HepG2 (cell line): ENCODE measurements at regions not wholly inside any gene's neighbourhood (a gene's known extent, or its start where the extent isn't known, plus 50 kb on each side); places are given as distances from the start of the nearest gene placed in this dataset.

ENCODE experiments used
- ATAC-seq: fragments of 200-7000 bp; cut with Tn5 transposase; 3 replicates; pipeline ENCODE4 v1.9.1; 2020; ENCODE audit warnings: mild to moderate bottlenecking, moderate library complexity
- BruUV-seq: library from RNA; stranded (reverse); fragments of 400-500 nt; replicated peaks from 2 replicates; lab custom pipeline; 2021; lab: Mats Ljungman, UMichigan
- CTCF ChIA-PET: fragments of 300-600 bp; formaldehyde crosslinking; extraction: SDS; loops from one replicate; lab custom pipeline; 2021; ENCODE audit warnings: low total read pairs, inconsistent platforms, low intra/inter-chr PET ratio; lab: Yijun Ruan, JAX
- POLR2A ChIA-PET: fragments of 350-600 bp; sonication (Branson Sonifier 250); formaldehyde crosslinking; loops from one replicate; lab custom pipeline; 2020; ENCODE audit warnings: antibody characterized with exemption, inconsistent platforms; lab: Yijun Ruan, JAX
- DNase-seq: peaks from one replicate; pipeline ENCODE4 v3.0.0-alpha.2; 2015; ENCODE audit warnings: low spot score
- FAIRE-seq: peaks from 3 replicates; lab custom pipeline; 2011; peaks lifted over from hg19 to GRCh38; lab: Jason Lieb, UNC
- H2AFZ ChIP-seq: one replicate; pipeline ENCODE4 v1.6.1; 2011; ENCODE audit warnings: low read length, inconsistent platforms
- H3K27ac ChIP-seq: fragments of 300-600 bp; 3 replicates; pipeline ENCODE4 v1.8.0; 2011; ENCODE audit warnings: mixed run types, mild to moderate bottlenecking, mixed read lengths, low read length, inconsistent platforms; ENCODE audit not compliant: insufficient read depth; ENCODE audit errors: extremely low read length
- H3K27me3 ChIP-seq, 2 experiments: fragments of 200-600 bp in 1 of 2; 2 replicates in 1 of 2; 3 replicates in 1 of 2; pipeline versions ENCODE4 v1.6.0 to v1.8.0; 2011; ENCODE audit warnings: low read length in 2 of 2, mild to moderate bottlenecking in 2 of 2, moderate library complexity in 2 of 2, inconsistent platforms in 1 of 2; ENCODE audit not compliant: insufficient read depth in 2 of 2, control insufficient read depth in 1 of 2
- H3K36me3 ChIP-seq, 2 experiments: fragments of 200-600 bp in 1 of 2; replicated peaks in 1 of 2; 2 replicates in 1 of 2; 3 replicates in 1 of 2; pipeline versions ENCODE4 v1.5.1 to v1.8.0; 2011; ENCODE audit warnings: low read length in 2 of 2, inconsistent platforms in 1 of 2; ENCODE audit not compliant: insufficient read depth in 2 of 2, control insufficient read depth in 1 of 2
- H3K4me1 ChIP-seq: 2 replicates; pipeline ENCODE4 v1.5.1; 2012; ENCODE audit warnings: low read length, inconsistent platforms; ENCODE audit not compliant: insufficient read depth
- H3K4me2 ChIP-seq: 2 replicates; pipeline ENCODE4 v1.6.0; 2011; ENCODE audit warnings: low read depth, low read length, inconsistent platforms
- H3K4me3 ChIP-seq, 3 experiments: fragments of 200-600 bp in 1 of 3; sonication (generic), shearing (Covaris generic) in 1 of 3; replicated peaks in 1 of 3; 2 replicates each; pipeline ENCODE4 v1.5.1; 2011 to 2016; ENCODE audit warnings: low read length in 3 of 3, inconsistent platforms in 2 of 3, low read depth in 2 of 3, mild to moderate bottlenecking in 2 of 3, control low read depth in 1 of 3, mixed read lengths in 1 of 3; ENCODE audit not compliant: insufficient read depth in 1 of 3
- H3K79me2 ChIP-seq: one replicate; pipeline ENCODE4 v1.6.1; 2011; ENCODE audit warnings: low read length, inconsistent platforms; ENCODE audit not compliant: insufficient read depth
- H3K9ac ChIP-seq: 2 replicates; pipeline ENCODE4 v1.6.0; 2011; ENCODE audit warnings: mild to moderate bottlenecking, low read depth, low read length, inconsistent platforms; ENCODE audit not compliant: insufficient read depth
- H3K9me3 ChIP-seq: 2 replicates; pipeline ENCODE4 v1.5.1; 2012; ENCODE audit warnings: mild to moderate bottlenecking, low read length
- H4K20me1 ChIP-seq: 2 replicates; pipeline ENCODE4 v1.6.0; 2011; ENCODE audit warnings: inconsistent platforms, mild to moderate bottlenecking, low read length, moderate library complexity; ENCODE audit not compliant: insufficient read depth
- CC2D1A ChIP-seq: sonication (generic); formaldehyde crosslinking; IDR thresholded peaks from 2 replicates; pipeline ENCODE4 v1.8.1; 2023; ENCODE audit warnings: mild to moderate bottlenecking, missing genetic modification reagents
- E2F1 ChIP-seq: sonication (generic); formaldehyde crosslinking; IDR thresholded peaks from 2 replicates; pipeline ENCODE4 v1.5.0; 2020; ENCODE audit warnings: missing genetic modification reagents
- GLI4 ChIP-seq: sonication (generic); formaldehyde crosslinking; IDR thresholded peaks from 2 replicates; pipeline ENCODE4 v1.5.1; 2020; ENCODE audit warnings: missing genetic modification reagents, mild to moderate bottlenecking, moderate library complexity, borderline replicate concordance
- KLF12 ChIP-seq: sonication (generic); formaldehyde crosslinking; IDR thresholded peaks from 2 replicates; pipeline ENCODE4 v1.4.0; 2020; ENCODE audit warnings: missing genetic modification reagents, borderline replicate concordance
- KMT2B ChIP-seq: IDR thresholded peaks from 2 replicates; pipeline ENCODE4 v1.6.1; 2016; ENCODE audit warnings: missing genetic modification reagents, missing compliant biosample characterization
- REXO4 ChIP-seq: sonication (generic); formaldehyde crosslinking; IDR thresholded peaks from 2 replicates; pipeline ENCODE4 v1.8.0; 2022; ENCODE audit warnings: missing genetic modification reagents, mild to moderate bottlenecking, borderline replicate concordance
- SMC3 ChIP-seq: IDR thresholded peaks from 2 replicates; pipeline ENCODE4 v1.6.1; 2011; ENCODE audit warnings: low read length, improper control_type of control experiment
- SP4 ChIP-seq: sonication (generic); formaldehyde crosslinking; IDR thresholded peaks from 2 replicates; pipeline ENCODE4 v1.8.1; 2023; ENCODE audit warnings: mild to moderate bottlenecking, missing genetic modification reagents
- THYN1 ChIP-seq: sonication (generic); formaldehyde crosslinking; IDR thresholded peaks from 2 replicates; pipeline ENCODE4 v1.8.1; 2023; ENCODE audit warnings: low read depth, mild to moderate bottlenecking, moderate library complexity, missing genetic modification reagents, borderline replicate concordance
- ZFP91 ChIP-seq: sonication (generic); formaldehyde crosslinking; IDR thresholded peaks from 2 replicates; pipeline ENCODE4 v1.9.0; 2022; ENCODE audit warnings: missing genetic modification reagents, mild to moderate bottlenecking, borderline replicate concordance
- ZNF318 ChIP-seq: sonication (generic); formaldehyde crosslinking; IDR thresholded peaks from 2 replicates; pipeline ENCODE4 v1.4.0; 2020; ENCODE audit warnings: mild to moderate bottlenecking, missing genetic modification reagents
- ZNF670 ChIP-seq: sonication (generic); formaldehyde crosslinking; IDR thresholded peaks from 2 replicates; pipeline ENCODE4 v1.8.0; 2022; ENCODE audit warnings: mild to moderate bottlenecking, missing genetic modification reagents, borderline replicate concordance
- ZNF678 ChIP-seq: sonication (generic); formaldehyde crosslinking; IDR thresholded peaks from 2 replicates; pipeline ENCODE4 v1.4.0; 2020; ENCODE audit warnings: mild to moderate bottlenecking, missing genetic modification reagents
- ZNF7 ChIP-seq: IDR thresholded peaks from 2 replicates; pipeline ENCODE4 v1.6.1; 2016; ENCODE audit warnings: missing biosample characterization, missing genetic modification reagents
- ZNF720 ChIP-seq: sonication (generic); formaldehyde crosslinking; IDR thresholded peaks from 2 replicates; pipeline ENCODE4 v1.4.0; 2020; ENCODE audit warnings: missing genetic modification reagents
- in situ Hi-C: cut with HindIII; loops from 2 replicates; pipeline ENCODE4 v1.10.0; 2017; ENCODE audit warnings: low pct_unique_long_range_greater_than_20kb; ENCODE audit not compliant: extremely low pct_ligation_motif_present
- intact Hi-C: fragments of 100-400 bp; cut with micrococcal nuclease; formaldehyde crosslinking; loops from one replicate; pipeline ENCODE4 v1.10.0; 2022; ENCODE audit not compliant: unreplicated experiment

- in situ Hi-C loops: no loop called here
- Histone ChIP-seq H3K4me1 (no peaks in the 10 kb centered on the region), H3K9ac (no peak overlapping the region), H3K79me2 (no peaks in the 10 kb centered on the region), H3K36me3 (no peaks in the 10 kb centered on the region), H3K27me3 (no peaks in the 10 kb centered on the region), H2AFZ (no peak overlapping the region), H3K27ac (no peak overlapping the region), H3K4me2 (no peak overlapping the region), H4K20me1 (no peaks in the 10 kb centered on the region), H3K4me3 (no peak overlapping the region), H3K9me3 (peaks cover 18% of the 10 kb centered on the region)
- POLR2A ChIA-PET: no interaction called here
- no peak for DNase-seq
- FAIRE-seq: no peak
- CTCF ChIA-PET: no interaction called here
- BruUV-seq: no TSS peak
- intact Hi-C loops: no loop called here
- ATAC-seq: no peak
- TF ChIP-seq ZNF670 (CRISPR knock-in tag): no peak
- TF ChIP-seq SMC3: no peak
- no peak for TF ChIP-seq GLI4 (CRISPR knock-in tag)
- TF ChIP-seq KMT2B (CRISPR knock-in tag): no peak
- no peak for TF ChIP-seq REXO4
- no peak for TF ChIP-seq KLF12 (CRISPR knock-in tag)
- TF ChIP-seq E2F1 (CRISPR knock-in tag): no peak
- TF ChIP-seq ZNF318: no peak
- no peak for TF ChIP-seq CC2D1A (CRISPR knock-in tag)
- TF ChIP-seq THYN1: no peak
- TF ChIP-seq ZNF678 (CRISPR knock-in tag): no peak
- TF ChIP-seq ZFP91 (CRISPR knock-in tag): no peak
- no peak for TF ChIP-seq ZNF720 (CRISPR knock-in tag)
- no peak for TF ChIP-seq ZNF7 (CRISPR knock-in tag)
- TF ChIP-seq SP4 (CRISPR knock-in tag): no peak
These were observed 712.6 kb upstream of the GBE1 start for GRCh38 chr3:82473864-82474541.
